CD4-positive, alpha-beta T cell (primary cell): ENCODE measurements at regions not wholly inside any gene's neighbourhood (a gene's known extent, or its start where the extent isn't known, plus 50 kb on each side); places are given as distances from the start of the nearest gene placed in this dataset.

ENCODE experiments used
- ATAC-seq: fragments of 200-7000 bp; cut with Tn5 transposase; one replicate; pipeline ENCODE4 v1.10.0; 2022; ENCODE audit warnings: mild to moderate bottlenecking; ENCODE audit not compliant: poor library complexity
- CTCF ChIA-PET: fragments of 350-600 bp; sonication (Branson Sonifier 250); formaldehyde crosslinking; loops from one replicate; lab custom pipeline; 2021; ENCODE audit warnings: antibody characterized with exemption, inconsistent platforms; lab: Charles Lee
- POLR2A ChIA-PET: fragments of 350-600 bp; sonication (Branson Sonifier 250); formaldehyde crosslinking; loops from one replicate; lab custom pipeline; 2021; ENCODE audit warnings: antibody characterized with exemption, inconsistent platforms; lab: Charles Lee
- DNase-seq, 14 experiments: peaks; one replicate each; pipeline ENCODE4 v3.0.0-alpha.2; 2013 to 2020; ENCODE audit warnings: mixed read lengths in 2 of 14
- H3K27ac ChIP-seq, 2 donors: one replicate each; pipeline versions ENCODE4 v1.5.1 to v1.7.0; 2013; ENCODE audit warnings: low read length in 2 of 2, low read depth in 1 of 2, mild to moderate bottlenecking in 1 of 2
- H3K27me3 ChIP-seq, 2 experiments: 1 replicate in 1 of 2; 2 replicates in 1 of 2; pipeline versions ENCODE4 v1.6.1 to v1.7.0; 2013; ENCODE audit warnings: low read length in 2 of 2, control low read depth in 1 of 2, mild to moderate bottlenecking in 1 of 2, moderate library complexity in 1 of 2; ENCODE audit not compliant: insufficient read depth in 2 of 2, control insufficient read depth in 1 of 2
- H3K36me3 ChIP-seq: one replicate; pipeline ENCODE4 v1.6.1; 2013; ENCODE audit warnings: low read length, control low read depth; ENCODE audit not compliant: insufficient read depth
- H3K4me1 ChIP-seq: one replicate; pipeline ENCODE4 v1.6.1; 2013; ENCODE audit warnings: low read length, control low read depth; ENCODE audit not compliant: insufficient read depth
- H3K4me3 ChIP-seq: one replicate; pipeline ENCODE4 v1.5.1; 2013; ENCODE audit warnings: mild to moderate bottlenecking, low read length, moderate library complexity
- H3K9me3 ChIP-seq, 2 experiments: 1 replicate in 1 of 2; 2 replicates in 1 of 2; pipeline versions ENCODE4 v1.6.1 to v1.7.0; 2013; ENCODE audit warnings: low read length in 2 of 2, mild to moderate bottlenecking in 2 of 2, control low read depth in 1 of 2, moderate library complexity in 1 of 2; ENCODE audit not compliant: control insufficient read depth in 1 of 2, insufficient read depth in 1 of 2
- H3K27ac Mint-ChIP-seq: one replicate; pipeline ENCODE4 v1.8.0; 2020; ENCODE audit warnings: mixed read lengths
- H3K27me3 Mint-ChIP-seq: one replicate; pipeline ENCODE4 v1.8.0; 2021; ENCODE audit warnings: mixed read lengths
- H3K36me3 Mint-ChIP-seq: one replicate; pipeline ENCODE4 v1.8.0; 2021; ENCODE audit warnings: low read depth, mixed read lengths
- H3K4me1 Mint-ChIP-seq: one replicate; pipeline ENCODE4 v1.8.0; 2021; ENCODE audit warnings: low read depth, mixed read lengths
- H3K4me3 Mint-ChIP-seq: one replicate; pipeline ENCODE4 v1.8.0; 2020; ENCODE audit warnings: mild to moderate bottlenecking, mixed read lengths
- H3K9me3 Mint-ChIP-seq: one replicate; pipeline ENCODE4 v1.8.0; 2020; ENCODE audit warnings: mixed read lengths
- intact Hi-C, 2 experiments: fragments of 100-400 bp; cut with DNase I in 1 of 2; cut with micrococcal nuclease in 1 of 2; formaldehyde crosslinking; loops; one replicate each; pipeline versions ENCODE4 v1.15.1 to v1.9.0; 2023 to 2025; cut with DNase I, micrococcal nuclease
- TF ChIP-seq, protein P1 (sequence below): fragments of 200-600 bp; IDR thresholded peaks from one replicate; pipeline ENCODE4 v1.8.0; 2022; ENCODE audit warnings: antibody characterized with exemption, mild to moderate bottlenecking

DNA sequence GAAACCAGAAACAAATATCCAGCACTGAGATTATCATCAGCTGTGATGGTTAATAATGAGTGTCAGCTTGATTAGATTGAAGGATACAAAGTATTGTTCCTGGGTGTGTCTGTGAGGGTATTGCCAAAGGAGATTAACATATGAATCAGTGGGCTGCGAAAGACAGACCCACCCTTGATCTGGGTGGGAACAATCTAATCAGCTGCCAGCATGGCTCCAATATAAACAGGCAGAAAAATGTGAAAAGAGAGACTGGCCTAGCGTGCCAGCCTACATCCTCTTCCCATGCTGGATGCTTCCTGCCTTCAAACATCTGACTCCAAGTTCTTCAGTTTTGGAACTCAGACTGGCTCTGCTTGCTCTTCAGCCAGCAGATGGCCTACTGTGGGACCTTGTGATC, 869.5 kb downstream of the SI start:
- Histone ChIP-seq H3K4me3 (no peak overlapping the region), H3K27me3 (no peaks in the 10 kb centered on the region), H3K9me3 (peaks cover 0 to 3% of the 10 kb centered on the region in 2 experiments), H3K27ac (no peak overlapping the region), H3K4me1 (no peaks in the 10 kb centered on the region), H3K36me3 (no peaks in the 10 kb centered on the region)
- H3K4me3 Mint-ChIP-seq: no peak overlapping the region
- TF ChIP-seq, protein P1, sequence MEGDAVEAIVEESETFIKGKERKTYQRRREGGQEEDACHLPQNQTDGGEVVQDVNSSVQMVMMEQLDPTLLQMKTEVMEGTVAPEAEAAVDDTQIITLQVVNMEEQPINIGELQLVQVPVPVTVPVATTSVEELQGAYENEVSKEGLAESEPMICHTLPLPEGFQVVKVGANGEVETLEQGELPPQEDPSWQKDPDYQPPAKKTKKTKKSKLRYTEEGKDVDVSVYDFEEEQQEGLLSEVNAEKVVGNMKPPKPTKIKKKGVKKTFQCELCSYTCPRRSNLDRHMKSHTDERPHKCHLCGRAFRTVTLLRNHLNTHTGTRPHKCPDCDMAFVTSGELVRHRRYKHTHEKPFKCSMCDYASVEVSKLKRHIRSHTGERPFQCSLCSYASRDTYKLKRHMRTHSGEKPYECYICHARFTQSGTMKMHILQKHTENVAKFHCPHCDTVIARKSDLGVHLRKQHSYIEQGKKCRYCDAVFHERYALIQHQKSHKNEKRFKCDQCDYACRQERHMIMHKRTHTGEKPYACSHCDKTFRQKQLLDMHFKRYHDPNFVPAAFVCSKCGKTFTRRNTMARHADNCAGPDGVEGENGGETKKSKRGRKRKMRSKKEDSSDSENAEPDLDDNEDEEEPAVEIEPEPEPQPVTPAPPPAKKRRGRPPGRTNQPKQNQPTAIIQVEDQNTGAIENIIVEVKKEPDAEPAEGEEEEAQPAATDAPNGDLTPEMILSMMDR: no peak
- peaks cover 8% of the 10 kb centered on the region for H3K9me3 Mint-ChIP-seq
- CTCF ChIA-PET: no interaction called here
- H3K27me3 Mint-ChIP-seq: no peaks in the 10 kb centered on the region
- POLR2A ChIA-PET: no interaction called here
- H3K36me3 Mint-ChIP-seq: no peaks in the 10 kb centered on the region
- no peaks in the 10 kb centered on the region for H3K4me1 Mint-ChIP-seq
- no peak overlapping the region for H3K27ac Mint-ChIP-seq
- no peak for DNase-seq
- no peak for ATAC-seq
- intact Hi-C loops: no loop called here

DNA sequence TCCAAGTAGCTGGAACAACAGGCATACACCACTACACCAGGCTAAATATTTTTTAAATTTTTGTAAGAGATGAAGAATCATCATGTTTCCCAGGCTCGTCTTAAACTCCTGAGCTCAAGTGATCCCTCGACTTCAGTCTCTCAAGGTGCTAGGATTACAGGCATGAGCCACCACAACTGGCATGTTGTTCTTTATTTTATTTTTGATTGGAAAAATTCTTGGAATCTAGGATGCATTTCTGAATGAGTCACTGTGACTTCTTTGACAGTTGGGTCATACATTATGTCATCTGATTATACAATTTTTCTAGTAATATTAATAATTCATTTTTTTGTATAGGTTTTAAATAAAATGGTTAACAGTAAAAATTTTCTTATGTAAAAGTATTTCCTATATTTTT, 870.2 kb downstream of the SI start:
- TF ChIP-seq, protein P1: no peak
- Mint-ChIP-seq H3K27me3 (no peaks in the 10 kb centered on the region), H3K4me1 (no peaks in the 10 kb centered on the region), H3K36me3 (no peaks in the 10 kb centered on the region), H3K4me3 (no peak overlapping the region), H3K9me3 (peaks cover 10% of the 10 kb centered on the region), H3K27ac (no peak overlapping the region)
- Histone ChIP-seq H3K27ac (no peak overlapping the region), H3K4me1 (no peaks in the 10 kb centered on the region), H3K4me3 (no peak overlapping the region), H3K27me3 (no peaks in the 10 kb centered on the region), H3K36me3 (no peaks in the 10 kb centered on the region), H3K9me3 (peaks cover 0 to 3% of the 10 kb centered on the region in 2 experiments)
- intact Hi-C loops: no loop called here
- POLR2A ChIA-PET: no interaction called here
- ATAC-seq (no peak), DNase-seq (no peak)
- CTCF ChIA-PET: no interaction called here

DNA sequence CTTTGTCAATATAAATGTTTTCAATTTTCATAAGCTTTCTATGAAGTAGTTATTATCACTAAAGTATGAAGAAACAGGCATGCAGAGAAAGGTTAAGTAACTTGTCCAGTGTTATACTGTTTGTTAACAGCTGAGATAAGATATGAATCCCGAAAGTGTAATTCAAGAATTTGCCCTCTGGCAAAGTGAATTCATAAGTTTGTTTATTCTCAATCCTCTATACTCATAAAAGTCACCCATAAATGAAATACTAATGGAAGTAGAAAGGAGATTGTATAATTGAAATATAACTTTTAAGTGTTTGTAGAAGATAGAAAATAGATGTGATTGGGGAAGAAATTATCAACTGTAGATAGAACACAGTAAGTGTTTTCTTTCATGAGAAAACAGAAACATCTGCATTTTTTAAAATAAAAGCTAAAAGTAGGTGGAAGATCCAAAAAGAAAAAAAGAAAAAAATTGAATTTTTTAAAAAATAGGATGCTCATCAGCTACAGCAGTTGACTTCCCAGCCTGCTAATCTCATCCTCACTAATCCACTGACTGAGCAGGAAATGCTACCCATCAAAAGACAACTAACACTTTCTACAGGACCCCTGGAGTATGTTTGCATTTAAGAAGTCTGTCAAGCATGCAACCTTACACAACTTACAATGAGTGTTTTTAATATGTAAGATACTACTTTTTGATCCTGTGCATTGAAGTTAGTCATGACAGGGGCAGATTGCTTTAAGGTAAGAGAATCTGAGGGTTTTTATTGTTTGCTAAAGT, 878.1 kb downstream of the SI start:
- TF ChIP-seq, protein P1: no peak
- no peak overlapping the region for H3K4me3 Mint-ChIP-seq
- no peak for DNase-seq
- intact Hi-C loops: no loop called here
- Histone ChIP-seq H3K27ac (no peak overlapping the region), H3K9me3 (no peaks in the 10 kb centered on the region), H3K27me3 (no peaks in the 10 kb centered on the region), H3K36me3 (no peaks in the 10 kb centered on the region), H3K4me1 (no peaks in the 10 kb centered on the region), H3K4me3 (no peak overlapping the region)
- no peaks in the 10 kb centered on the region for H3K27me3 Mint-ChIP-seq
- no peak overlapping the region for H3K27ac Mint-ChIP-seq
- H3K36me3 Mint-ChIP-seq: no peaks in the 10 kb centered on the region
- peaks cover 12% of the 10 kb centered on the region for H3K9me3 Mint-ChIP-seq
- ChIA-PET POLR2A (no interaction called here), CTCF (interaction anchor here (0.5 kb wide), 1 partner anchor 1314 kb away, joined by 4 read pairs; no protein-coding TSS in a partner anchor)
- no peak for ATAC-seq
- H3K4me1 Mint-ChIP-seq: no peaks in the 10 kb centered on the region
